ENCODE measurements at regions not wholly inside any gene's neighbourhood (a gene's known extent, or its start where the extent isn't known, plus 50 kb on each side); places are given as distances from the start of the nearest gene placed in this dataset.
A peak's percentile ranks its signal among the peaks of the same experiment; 100 is the strongest.

GRCh38 chr7:155961241-155962190 is 149.3 kb upstream of the SHH start:
- DNase-seq (ENCODE audit: low read depth), result no peak

GRCh38 chr7:155959894-155960293 is 147.6 kb upstream of the SHH start:
- no peak for DNase-seq (ENCODE audit: low read depth)

- DNase-seq (ENCODE audit: low read depth), result no peak
Observed at GRCh38 chr7:155956977-155957376, 144.7 kb upstream of the SHH start.

GRCh38 chr7:155955367-155955635 is 143.0 kb upstream of the SHH start:
- no peak for DNase-seq (ENCODE audit: low read depth)

- no peak for DNase-seq (ENCODE audit: low read depth)
Observed at GRCh38 chr7:155954550-155955366, 142.5 kb upstream of the SHH start.

- no peak for DNase-seq (ENCODE audit: low read depth)
Observed at GRCh38 chr7:155953781-155954549, 141.7 kb upstream of the SHH start.

- no peak for DNase-seq (ENCODE audit: low read depth)
Observed at GRCh38 chr7:155953501-155953778, 141.2 kb upstream of the SHH start.

- peak; percentile 98 for DNase-seq (ENCODE audit: low read depth)
Observed at GRCh38 chr7:155951554-155952158, 139.4 kb upstream of the SHH start.

- DNase-seq (ENCODE audit: low read depth), result no peak
Observed at GRCh38 chr7:155950898-155951553, 138.8 kb upstream of the SHH start.

- no peak for DNase-seq (ENCODE audit: low read depth)
Observed at GRCh38 chr7:155948845-155949244, 136.6 kb upstream of the SHH start.

- no peak for DNase-seq (ENCODE audit: low read depth)
Observed at GRCh38 chr7:155948423-155948822, 136.2 kb upstream of the SHH start.

GRCh38 chr7:155947051-155947450 is 134.8 kb upstream of the SHH start:
- DNase-seq (ENCODE audit: low read depth), result peak; percentile 93

GRCh38 chr7:155945670-155946325 is 133.5 kb upstream of the SHH start:
- no peak for DNase-seq (ENCODE audit: low read depth)

- DNase-seq (ENCODE audit: low read depth), result no peak
Observed at GRCh38 chr7:155944901-155945300, 132.6 kb upstream of the SHH start.

- no peak for DNase-seq (ENCODE audit: low read depth)
Observed at GRCh38 chr7:155943251-155943899, 131.1 kb upstream of the SHH start.

- DNase-seq (ENCODE audit: low read depth), result no peak
Observed at GRCh38 chr7:155942226-155942950, 130.1 kb upstream of the SHH start.

GRCh38 chr7:155941688-155942087 is 129.4 kb upstream of the SHH start:
- DNase-seq (ENCODE audit: low read depth), result no peak

- no peak for DNase-seq (ENCODE audit: low read depth)
Observed at GRCh38 chr7:155939350-155939749, 127.1 kb upstream of the SHH start.

GRCh38 chr7:155938129-155938528 is 125.9 kb upstream of the SHH start:
- no peak for DNase-seq (ENCODE audit: low read depth)
